GM18511 (cell line): ENCODE measurements at regions not wholly inside any gene's neighbourhood (a gene's known extent, or its start where the extent isn't known, plus 50 kb on each side); places are given as distances from the start of the nearest gene placed in this dataset.

Source experiments
- ATAC-seq: cut with Tn5 transposase; IDR thresholded peaks from one replicate; pipeline ENCODE4 v1.9.1; 2021; ENCODE audit warnings: mild to moderate bottlenecking, moderate library complexity; ENCODE audit not compliant: unreplicated experiment

DNA sequence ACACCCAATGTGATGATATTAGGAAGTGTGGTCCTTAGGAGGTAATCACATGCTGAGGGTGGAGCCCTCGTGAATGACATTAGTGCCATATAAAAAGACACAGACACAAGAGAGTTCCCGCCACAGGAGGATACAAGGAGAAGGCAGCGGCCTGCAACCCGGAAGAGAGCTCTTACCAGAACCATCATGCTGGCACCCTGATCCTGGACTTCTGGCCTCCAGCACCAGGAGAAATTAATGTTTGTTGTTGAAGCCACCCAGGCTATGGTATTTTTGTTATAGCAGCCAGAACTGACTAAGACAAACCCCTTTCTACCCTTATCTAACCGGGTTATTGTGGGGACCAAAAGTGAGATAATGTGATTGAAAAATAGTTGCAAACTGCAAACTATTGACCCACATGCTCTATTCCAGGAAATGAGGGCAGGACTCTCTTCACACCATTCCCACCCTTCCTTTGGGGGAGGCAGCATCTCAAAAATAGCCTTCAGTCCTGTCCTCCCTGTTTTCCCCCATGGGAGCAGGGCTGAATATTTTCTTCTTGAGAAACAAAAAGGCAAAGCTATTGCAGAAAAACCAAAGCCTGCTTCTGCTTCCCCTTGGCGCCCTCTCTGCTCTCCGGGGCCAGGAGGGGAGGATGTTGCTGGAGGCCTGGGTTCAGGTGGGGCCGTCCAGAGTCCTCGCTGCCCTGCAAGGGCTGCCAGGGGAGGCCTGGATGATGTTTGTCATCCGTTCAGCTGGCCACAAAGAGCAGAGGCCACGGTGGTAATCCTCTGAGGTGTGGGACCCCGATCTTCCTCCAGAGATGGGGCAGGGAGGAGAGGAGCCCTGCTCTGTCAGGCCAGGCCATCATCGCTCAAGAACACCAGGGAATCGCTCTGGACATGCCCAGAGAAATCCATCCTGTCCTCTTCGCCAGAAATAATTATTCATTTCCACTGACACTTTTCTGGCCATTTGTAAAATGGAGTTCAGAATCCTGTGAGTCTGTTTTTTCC lies 73.8 kb upstream of the HAAO start:
- no peak for ATAC-seq

DNA sequence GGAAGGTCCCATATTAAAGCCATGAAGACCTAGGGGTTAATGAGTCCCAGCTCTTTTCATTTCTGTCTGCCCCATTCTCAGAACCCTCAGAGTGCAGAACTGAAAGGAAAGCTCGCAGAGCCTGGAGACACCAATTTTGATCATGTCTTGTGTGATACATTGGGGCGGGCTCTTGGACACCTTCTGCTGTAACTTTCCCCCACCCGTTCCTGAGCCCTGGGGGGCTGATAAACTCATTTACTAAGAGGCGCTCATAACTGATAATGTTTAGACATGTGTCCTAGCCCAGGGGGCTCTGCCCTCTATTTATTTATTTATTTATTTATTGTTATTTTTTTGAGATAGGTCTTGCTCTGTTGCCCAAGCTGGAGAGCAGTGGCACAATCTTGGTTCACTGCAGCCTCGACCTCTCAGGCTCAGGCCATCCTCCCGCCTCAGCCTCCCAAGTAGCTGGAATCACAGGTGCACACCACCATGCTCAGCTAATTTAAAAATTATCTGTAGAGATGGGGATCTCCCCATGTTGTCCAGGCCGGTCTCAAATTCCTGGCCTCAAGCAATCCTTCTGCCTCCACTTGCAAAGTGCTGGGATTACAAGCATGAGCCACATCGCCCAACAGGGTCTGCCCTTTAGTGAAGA lies 72.4 kb upstream of the HAAO start:
- ATAC-seq, result no peak

DNA sequence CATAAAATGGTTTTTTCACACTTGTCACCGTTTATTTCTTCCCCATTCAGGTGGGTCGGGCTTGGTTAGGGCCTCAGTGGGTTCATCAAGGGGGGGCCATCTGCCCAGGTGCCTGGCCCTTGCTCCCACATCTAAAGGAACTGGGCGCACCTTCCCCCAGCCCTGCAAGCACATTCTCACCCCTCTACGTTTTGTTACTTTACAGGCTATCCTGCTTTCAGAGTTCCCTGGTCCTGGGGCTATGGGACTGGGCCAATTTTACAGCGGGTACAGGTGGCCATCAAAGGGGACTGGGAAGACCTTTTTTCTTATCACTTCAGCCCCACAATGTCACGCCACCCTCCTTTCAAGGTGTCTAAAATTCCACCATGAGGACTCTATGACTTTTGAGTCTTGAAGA lies 71.8 kb upstream of the HAAO start:
- no peak for ATAC-seq

DNA sequence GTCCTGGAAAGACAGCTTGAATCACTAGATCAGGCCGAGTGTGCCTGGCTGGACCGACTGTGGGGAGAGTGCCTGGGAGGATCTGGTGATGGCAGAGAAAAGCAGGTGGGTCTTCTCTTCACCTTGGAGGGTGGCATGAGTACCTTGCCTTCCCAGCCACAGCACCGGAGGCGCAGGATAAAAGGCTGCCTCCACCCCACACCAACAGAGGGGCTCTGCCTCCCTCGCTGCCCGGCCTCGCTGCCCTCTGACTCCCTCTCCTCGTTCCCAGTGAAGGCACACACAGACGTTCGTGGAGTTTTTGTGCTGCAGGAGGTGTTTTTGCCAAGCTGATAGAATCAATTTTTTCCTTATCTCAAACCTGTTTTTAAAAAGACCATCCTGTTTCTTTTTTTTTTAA lies 71.4 kb upstream of the HAAO start:
- ATAC-seq, result no peak

DNA sequence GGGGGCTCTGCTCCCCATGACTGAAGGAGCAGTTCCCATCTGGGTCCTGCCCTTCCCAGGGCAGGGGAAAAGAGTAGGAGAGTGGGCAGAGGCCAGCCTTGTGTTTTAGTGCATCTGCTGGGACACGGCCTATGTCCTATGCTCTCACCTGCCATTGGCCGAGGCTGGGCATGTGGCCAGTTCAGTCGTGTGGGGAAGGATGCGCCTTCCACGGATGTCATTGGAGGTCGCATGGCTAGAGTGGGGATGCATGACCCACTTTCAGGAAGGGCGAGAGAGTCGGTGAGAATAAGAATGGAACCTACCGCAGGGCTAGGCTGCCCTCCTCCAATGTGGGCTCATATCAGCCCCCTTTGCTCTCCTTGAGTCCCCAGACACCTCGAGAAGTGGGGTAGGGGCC lies 70.9 kb upstream of the HAAO start:
- no peak for ATAC-seq

DNA sequence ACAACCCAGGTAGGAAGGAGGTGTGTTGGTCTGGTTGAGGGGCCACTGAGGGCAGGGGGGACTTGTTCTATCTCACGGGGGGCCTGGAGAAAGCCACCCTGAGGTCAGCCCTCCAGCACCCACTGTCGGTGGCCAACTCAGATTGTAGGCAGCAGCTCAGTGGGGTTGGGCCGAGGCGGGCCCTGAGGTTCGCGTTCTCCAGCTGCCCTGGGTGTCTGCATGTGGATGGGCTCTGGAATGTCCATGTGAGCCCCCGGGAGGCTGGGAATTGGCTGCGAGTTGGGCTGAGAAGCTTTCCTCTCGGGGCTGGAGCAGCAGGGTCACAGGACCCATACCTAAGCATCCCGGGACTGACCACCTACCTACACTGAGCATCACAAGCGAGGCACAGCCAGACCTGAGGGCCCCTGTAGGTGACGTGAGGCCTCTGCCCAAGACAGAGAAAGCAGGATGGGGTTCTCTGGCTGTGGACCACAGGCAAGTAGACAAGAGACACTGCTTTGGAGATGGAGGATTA lies 70.3 kb upstream of the HAAO start:
- no peak for ATAC-seq

DNA sequence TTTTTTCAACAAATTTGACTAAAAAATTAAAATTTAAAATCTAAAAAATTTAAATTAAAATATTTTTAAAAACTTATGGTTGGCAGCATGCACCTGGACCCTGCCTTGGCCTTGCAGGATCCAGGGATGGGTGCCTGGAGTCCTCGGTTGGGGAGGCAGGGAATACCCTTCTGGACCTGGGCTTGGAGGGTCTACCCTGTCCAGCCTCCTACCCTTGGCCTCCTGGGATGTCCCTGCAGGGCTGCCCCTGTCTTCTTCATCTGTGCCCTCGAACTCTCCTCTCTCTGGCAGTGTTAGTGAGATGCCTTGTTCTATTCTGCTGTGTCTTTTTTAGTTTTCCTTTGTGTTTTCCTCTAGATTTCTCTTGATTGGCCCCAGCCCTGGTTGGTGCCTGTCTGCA lies 68.9 kb upstream of the HAAO start:
- ATAC-seq, result no peak

DNA sequence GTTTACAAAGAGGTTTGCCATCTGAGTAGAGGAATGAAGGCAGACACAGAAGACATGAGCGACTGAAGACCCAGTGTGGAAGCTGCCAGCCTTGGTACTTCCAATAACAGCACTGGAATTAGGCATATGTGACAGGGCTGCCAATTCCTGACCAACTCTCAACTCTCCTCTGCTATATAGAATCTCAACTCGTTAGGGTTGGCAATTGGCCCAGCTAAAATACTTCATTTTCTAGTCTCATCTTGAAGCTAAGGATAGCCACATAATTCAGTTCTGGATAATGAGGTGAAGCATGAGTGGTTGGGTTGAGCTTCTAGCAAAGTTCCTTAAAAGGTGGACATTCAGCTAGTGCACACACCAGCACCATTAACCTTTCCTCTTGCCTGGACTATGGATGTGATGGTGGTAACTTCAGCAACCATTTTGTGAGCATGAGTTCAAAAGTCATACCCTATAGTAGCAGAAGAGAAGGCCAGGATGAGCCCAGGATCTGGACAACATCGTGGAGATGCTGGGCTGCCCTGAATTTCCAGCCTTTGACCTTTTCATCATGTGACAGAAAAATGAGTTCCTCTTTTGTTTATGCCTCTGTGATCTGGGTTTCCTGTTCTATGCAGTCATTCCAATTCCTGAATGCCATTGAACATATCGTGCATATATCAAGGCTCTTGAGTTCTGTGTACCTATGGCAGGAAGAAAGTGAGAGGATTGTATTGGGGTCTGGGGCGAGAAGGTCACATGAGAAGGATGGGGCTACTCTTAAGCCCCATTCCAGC lies 68.1 kb upstream of the HAAO start:
- no peak for ATAC-seq

DNA sequence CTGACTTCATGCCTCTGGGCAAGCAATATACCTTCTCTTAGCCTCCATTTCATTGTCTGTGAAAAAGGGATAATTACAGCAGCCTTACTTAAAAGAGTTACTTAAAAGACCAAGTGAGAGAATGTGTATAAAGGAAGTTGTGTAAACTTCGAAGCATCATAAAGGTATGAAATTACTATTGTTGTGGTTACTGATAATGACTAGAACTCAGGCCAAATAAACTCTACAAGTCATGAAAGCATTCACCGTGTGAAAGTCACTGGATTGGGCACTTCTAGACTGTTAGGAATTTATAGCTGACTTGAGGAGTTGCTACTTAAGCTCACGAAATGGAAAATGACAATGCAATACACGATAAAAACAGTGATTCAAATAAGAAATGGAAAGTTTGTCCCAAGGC lies 67.4 kb upstream of the HAAO start:
- no peak for ATAC-seq

DNA sequence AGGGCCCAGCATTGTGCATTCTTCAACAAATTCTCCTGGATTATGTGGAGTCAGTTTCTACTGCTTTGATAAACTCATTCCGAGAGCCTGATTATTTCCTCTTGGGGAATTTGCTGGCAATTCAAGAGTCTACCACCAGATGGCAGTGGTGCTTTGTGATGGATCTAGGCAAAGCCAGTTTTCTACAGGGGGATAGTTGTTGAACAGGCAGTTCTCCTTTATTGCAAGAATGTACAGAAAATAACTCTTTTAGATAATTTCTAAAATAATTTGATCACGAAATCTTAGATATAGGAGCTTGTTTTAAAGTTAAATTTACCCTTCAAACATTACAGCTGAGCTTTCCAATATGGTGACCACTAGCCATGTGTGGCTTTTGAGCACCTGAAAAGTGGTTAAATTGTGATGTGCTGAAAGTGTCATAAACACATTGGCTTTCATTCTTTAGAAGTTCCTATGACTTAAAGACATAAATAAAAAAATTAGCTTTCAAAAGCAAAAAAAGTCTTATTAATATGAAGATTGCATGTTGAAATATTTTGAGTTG lies 66.7 kb upstream of the HAAO start:
- ATAC-seq, result no peak

DNA sequence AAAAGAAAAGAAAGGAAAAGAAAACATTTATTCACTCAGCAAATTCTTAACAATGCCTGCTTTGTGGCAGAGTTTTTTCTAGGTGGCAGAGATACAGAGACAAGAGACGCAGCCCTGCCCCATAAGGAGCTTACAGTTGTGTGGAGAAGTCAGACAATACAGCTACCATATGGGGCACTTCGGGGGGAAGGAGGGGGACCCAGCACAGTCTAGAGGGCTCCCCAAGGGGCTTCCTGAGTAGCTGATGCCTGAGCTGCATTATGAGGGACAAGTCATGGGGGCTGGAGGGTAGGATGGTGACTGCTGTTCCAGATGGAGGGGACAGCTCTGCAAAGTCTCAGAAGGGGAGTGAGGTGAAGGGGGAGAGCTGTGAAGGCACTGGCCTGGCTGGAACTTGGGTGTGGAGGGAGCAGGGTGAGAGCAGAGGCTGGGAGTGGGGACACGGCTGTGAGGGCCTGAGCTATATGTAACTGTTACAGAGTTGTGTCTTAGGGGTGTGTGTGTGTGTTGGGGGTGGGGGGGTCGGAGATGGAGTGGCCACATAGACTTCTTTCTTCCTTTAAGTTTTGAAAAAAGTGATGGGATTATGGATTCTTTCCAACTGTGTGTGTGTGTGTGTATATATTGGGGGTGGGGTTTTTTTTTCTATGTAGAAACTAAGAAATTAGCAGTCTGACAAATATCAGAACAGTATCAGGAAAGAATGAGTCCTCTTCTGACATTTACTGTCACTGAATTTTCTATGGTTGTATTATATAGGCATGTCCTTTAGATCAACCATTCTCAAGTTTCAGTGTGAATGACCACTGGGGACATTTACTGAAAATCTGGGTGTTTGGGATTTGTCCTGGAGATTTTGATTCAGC lies 66.0 kb upstream of the HAAO start:
- no peak for ATAC-seq

DNA sequence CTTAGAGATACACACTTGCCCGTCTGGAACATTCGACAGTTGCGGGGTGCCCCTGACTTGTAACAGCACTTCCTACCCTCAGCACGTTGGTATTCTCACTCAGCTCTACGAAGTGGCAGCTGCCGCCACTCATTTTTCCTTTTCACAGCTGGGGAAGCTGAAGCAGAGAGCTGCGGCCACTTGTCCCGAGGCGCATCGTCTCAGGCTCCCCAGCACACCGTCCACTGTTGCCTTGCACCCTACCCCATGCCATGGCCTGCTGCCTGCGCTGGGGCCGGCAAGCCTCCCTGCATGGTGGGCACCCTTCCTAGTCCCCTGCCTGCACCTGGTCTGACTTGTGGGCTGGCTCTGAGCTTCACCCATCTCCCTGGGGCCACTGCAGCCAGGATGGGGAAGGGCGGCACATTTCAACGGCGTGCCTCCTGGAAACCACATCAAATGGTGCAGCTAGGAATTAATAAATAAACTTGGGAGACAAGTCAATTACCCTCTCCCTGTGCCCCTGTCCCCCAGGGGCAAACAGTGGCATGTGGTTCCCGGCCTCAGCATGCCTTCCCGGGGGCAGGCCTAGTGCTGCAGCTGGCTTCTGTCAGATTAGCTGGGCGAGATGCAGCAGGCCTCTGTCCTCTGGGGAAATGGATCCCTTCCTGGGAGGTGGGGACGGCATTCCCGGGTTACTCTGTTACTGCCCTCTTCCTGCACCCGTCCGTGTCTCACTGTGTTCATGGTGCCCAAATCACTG lies 64.7 kb upstream of the HAAO start:
- no peak for ATAC-seq

DNA sequence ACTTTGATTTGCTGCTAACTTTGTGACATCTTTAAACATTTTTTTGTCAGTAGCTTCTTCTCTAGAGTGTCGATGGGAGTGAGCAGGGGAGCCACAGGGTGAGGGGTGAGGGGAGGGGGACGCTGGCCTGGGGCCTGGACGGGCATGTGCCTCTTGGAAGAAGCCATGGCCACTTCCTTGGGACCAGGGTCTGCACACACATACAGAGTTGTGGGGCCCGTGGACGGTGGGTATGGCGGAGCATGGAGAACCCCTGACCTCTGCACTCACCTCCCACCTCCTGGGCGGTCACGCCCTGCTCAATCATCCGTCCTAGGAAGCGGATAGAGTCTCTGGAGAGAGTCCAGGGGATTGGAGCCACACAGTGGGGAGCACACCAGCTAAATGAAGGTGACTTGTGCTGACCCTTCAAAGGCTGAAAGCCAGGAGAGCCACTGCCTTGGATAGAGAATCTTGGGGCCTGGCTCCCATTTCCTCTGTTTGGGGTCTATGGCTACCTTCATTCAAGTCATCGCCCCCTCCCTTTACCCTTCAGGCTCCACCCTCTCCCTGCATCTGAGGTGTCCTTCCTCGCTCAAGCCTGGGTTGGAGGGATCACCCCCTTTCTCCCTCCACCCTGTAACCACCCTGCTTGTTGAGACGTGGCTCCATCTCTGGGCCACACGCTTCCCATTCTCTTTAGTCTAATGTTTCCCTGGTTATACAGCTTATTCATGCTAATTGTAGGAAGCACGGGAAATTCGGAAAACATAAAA lies 63.9 kb upstream of the HAAO start:
- ATAC-seq, result no peak

DNA sequence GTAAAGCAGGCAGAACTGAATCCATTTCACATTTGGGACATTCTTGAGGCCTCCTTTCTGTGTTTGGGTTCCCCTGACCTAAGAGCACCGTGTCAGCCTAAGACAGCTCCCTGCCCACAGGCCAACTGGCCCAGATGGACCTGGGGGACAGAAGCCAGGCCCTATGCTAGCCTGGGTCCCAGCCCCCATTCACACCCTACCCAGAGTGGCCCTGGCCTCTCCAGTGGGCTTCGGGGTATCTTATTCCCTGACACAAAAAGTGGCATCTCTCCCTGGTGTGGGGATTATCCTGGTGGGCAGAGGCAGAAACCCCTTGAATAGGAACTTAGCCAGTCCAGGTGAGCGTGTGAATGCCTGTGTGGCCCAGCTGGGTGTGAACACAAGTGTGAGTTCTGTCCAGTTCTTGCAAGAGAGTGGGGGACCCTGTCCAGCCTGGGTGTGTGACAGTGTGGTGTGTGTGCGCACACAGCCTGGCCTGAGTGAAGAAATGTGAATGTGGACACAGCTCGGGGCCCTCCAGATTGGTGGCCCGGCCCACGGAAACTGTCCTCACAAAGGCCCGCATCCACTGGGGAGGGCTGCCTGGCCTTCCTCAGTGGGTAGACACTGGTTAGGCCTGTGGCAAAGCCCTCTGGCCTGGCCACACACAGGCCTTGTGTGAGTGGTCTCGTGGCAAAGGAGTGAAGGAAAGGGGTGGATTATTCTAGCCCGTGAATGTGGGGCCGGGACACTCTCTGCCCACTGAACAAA lies 63.0 kb upstream of the HAAO start:
- ATAC-seq, result no peak

DNA sequence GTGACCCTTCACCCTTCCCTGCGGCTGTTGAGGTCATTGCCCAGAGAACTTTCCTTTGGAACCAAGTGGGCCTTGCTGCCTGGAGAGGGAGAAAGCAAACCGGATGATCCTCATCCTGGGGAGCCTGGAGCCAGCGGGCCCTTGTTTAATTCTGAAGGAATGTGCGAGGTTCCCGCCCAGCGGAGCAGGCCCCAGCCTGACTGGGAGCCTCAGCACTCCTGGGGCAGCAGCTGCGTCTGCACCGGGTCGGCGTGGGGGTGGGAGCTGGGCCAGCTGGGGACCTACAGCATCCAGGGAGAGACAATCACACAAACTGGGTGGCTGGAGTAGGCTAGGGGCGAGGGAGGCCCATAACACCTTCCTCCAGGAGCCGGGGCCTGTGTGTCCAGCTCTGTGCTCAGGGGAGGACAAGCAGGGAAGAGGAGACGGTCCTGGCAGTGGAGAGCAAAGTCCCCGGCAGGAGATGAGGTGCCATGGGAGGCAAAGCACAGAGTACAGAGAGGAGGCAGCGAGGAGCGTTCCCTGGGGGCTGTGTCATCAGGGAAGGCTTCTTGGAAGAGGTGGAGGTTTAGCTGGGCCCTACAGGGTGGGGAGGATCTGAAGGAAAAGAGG lies 61.9 kb upstream of the HAAO start:
- no peak for ATAC-seq

DNA sequence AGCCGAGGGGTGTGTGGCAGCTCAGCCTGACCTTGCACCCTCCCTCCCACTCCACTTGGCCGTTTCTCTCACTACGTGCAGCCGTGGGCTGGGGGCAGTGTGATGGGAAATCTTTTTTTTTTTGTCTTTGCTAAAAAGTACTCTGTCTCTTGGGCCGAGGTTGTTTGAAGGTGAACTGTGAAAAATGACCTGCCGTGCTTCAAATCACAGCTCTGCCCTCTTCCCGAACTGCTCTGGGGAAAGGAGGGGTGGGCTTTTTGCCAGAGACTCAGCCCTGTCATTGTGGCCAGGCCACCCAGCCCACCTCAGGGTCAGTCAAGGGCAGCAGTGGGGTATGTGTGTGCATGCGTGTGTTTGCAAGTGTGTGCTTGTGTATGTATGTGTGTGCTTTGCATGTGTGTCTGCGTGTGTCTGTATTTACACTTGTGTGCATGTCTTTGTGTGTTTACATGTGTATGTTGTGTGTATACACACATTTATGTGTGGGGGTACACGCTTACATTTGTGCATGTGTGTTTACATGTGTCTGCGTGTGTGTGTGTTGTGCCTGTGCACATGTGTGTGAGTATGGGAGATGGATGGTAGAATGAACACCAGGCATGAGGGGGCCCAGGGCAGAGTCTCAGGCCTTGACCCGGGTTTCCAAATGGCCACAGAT lies 61.3 kb upstream of the HAAO start:
- ATAC-seq, result no peak

DNA sequence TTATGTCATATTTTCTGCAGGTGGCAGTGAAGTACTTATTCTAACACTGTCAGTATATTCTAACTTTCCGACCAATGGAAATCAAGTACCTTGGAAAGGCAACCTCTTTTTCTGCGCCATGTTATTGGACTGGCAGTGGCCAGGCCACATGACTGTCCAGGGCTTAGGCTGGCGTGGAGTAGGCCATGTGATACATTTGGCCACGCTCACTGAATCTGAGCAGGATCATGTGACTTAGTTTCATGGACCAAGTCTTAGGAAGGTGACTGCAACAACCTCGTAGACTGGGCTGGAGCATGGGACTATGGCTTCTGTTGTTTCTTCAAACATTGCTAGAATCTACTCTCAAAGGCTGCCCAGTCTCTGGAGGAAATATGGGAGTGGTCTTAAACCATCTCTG lies 60.4 kb upstream of the HAAO start:
- no peak for ATAC-seq
